ENCODE measurements at regions not wholly inside any gene's neighbourhood (a gene's known extent, or its start where the extent isn't known, plus 50 kb on each side); places are given as distances from the start of the nearest gene placed in this dataset.

- Histone ChIP-seq H4K20me1 (ENCODE audit: insufficient read depth, poor library complexity, severe bottlenecking) (no peaks in the 10 kb centered on the region), H3K4me1 (ENCODE audit: insufficient read depth) (no peaks in the 10 kb centered on the region), H3K27me3 (peaks cover 3% of the 10 kb centered on the region), H3K9me2 (replicated peaks; ENCODE audit: insufficient read depth) (no peaks in the 10 kb centered on the region), H3K4me3 (no peak overlapping the region), H3K27ac (no peak overlapping the region), H3K79me2 (no peaks in the 10 kb centered on the region), H2AFZ (no peak overlapping the region), H3K4me2 (no peak overlapping the region), H3K9me3 (ENCODE audit: low read depth) (no peaks in the 10 kb centered on the region), H3K36me3 (replicated peaks; ENCODE audit: insufficient read depth, low read depth) (no peaks in the 10 kb centered on the region)
- TF ChIP-seq CTCF (IDR thresholded peaks at IDR 0.05; ENCODE audit: poor library complexity) (no peak), EZH2 (IDR thresholded peaks at IDR 0.05; ENCODE audit: borderline replicate concordance) (no peak), EZH2phosphoT487 (IDR thresholded peaks at IDR 0.05; ENCODE audit: low read depth, severe bottlenecking, unreplicated experiment) (no peak)
- WGBS (ENCODE audit: low lambda C conversion rate, missing lambda C conversion rate): 96% methylated on average over 3 of the region's 3 CpGs
- DNase-seq (ENCODE audit: low spot score): no peak
These were observed 91.2 kb downstream of the AIPL1 start for GRCh38 chr17:6343736-6344135.

- no peak for DNase-seq (ENCODE audit: low spot score)
- no peak overlapping the region for H3K4me3 ChIP-seq
These were observed 91.7 kb downstream of the AIPL1 start for GRCh38 chr17:6343191-6343590.

GRCh38 chr17:6340708-6341107, 94.2 kb downstream of the AIPL1 start:
- Histone ChIP-seq H3K27me3 (peaks cover 14% of the 10 kb centered on the region), H3K9me2 (replicated peaks; ENCODE audit: insufficient read depth) (no peaks in the 10 kb centered on the region), H4K20me1 (ENCODE audit: insufficient read depth, poor library complexity, severe bottlenecking) (no peaks in the 10 kb centered on the region), H3K36me3 (replicated peaks; ENCODE audit: insufficient read depth, low read depth) (no peaks in the 10 kb centered on the region), H3K4me1 (ENCODE audit: insufficient read depth) (no peaks in the 10 kb centered on the region), H3K4me3 (no peak overlapping the region), H3K4me2 (no peak overlapping the region), H3K9me3 (ENCODE audit: low read depth) (no peaks in the 10 kb centered on the region), H3K79me2 (no peaks in the 10 kb centered on the region), H3K27ac (no peak overlapping the region), H2AFZ (no peak overlapping the region)
- DNase-seq (ENCODE audit: low spot score): no peak
- TF ChIP-seq EZH2 (IDR thresholded peaks at IDR 0.05; ENCODE audit: borderline replicate concordance) (no peak), EZH2phosphoT487 (IDR thresholded peaks at IDR 0.05; ENCODE audit: low read depth, severe bottlenecking, unreplicated experiment) (no peak), CTCF (IDR thresholded peaks at IDR 0.05; ENCODE audit: poor library complexity) (no peak)
- WGBS (ENCODE audit: low lambda C conversion rate, missing lambda C conversion rate): 90% methylated on average over 7 of the region's 7 CpGs

More at GRCh38 chr17:6343191-6343590, 91.7 kb downstream of the AIPL1 start:
- Histone ChIP-seq H3K9me2 (replicated peaks; ENCODE audit: insufficient read depth) (no peaks in the 10 kb centered on the region), H3K27ac (no peak overlapping the region), H4K20me1 (ENCODE audit: insufficient read depth, poor library complexity, severe bottlenecking) (no peaks in the 10 kb centered on the region), H2AFZ (no peak overlapping the region), H3K4me2 (no peak overlapping the region), H3K9me3 (ENCODE audit: low read depth) (no peaks in the 10 kb centered on the region), H3K79me2 (no peaks in the 10 kb centered on the region), H3K27me3 (peaks cover 3% of the 10 kb centered on the region), H3K4me1 (ENCODE audit: insufficient read depth) (no peaks in the 10 kb centered on the region), H3K36me3 (replicated peaks; ENCODE audit: insufficient read depth, low read depth) (no peaks in the 10 kb centered on the region)
- TF ChIP-seq EZH2 (IDR thresholded peaks at IDR 0.05; ENCODE audit: borderline replicate concordance) (no peak), EZH2phosphoT487 (IDR thresholded peaks at IDR 0.05; ENCODE audit: low read depth, severe bottlenecking, unreplicated experiment) (no peak), CTCF (IDR thresholded peaks at IDR 0.05; ENCODE audit: poor library complexity) (no peak)
- 87% methylated on average over 5 of the region's 5 CpGs for WGBS (ENCODE audit: low lambda C conversion rate, missing lambda C conversion rate)

- WGBS (ENCODE audit: low lambda C conversion rate, missing lambda C conversion rate): 86% methylated on average over 5 of the region's 5 CpGs
- H3K4me1 ChIP-seq (ENCODE audit: insufficient read depth): no peaks in the 10 kb centered on the region
- TF ChIP-seq EZH2phosphoT487 (IDR thresholded peaks at IDR 0.05; ENCODE audit: low read depth, severe bottlenecking, unreplicated experiment): no peak
- no peak for TF ChIP-seq CTCF (IDR thresholded peaks at IDR 0.05; ENCODE audit: poor library complexity)
- TF ChIP-seq EZH2 (IDR thresholded peaks at IDR 0.05; ENCODE audit: borderline replicate concordance): no peak
- H3K36me3 ChIP-seq (replicated peaks; ENCODE audit: insufficient read depth, low read depth): no peaks in the 10 kb centered on the region
- H3K27ac ChIP-seq: no peak overlapping the region
- H3K79me2 ChIP-seq: no peaks in the 10 kb centered on the region
- no peak overlapping the region for H2AFZ ChIP-seq
- H3K27me3 ChIP-seq: peaks cover 10% of the 10 kb centered on the region
- H4K20me1 ChIP-seq (ENCODE audit: insufficient read depth, poor library complexity, severe bottlenecking): no peaks in the 10 kb centered on the region
- DNase-seq (ENCODE audit: low spot score): no peak
- H3K4me3 ChIP-seq: no peak overlapping the region
- H3K9me2 ChIP-seq (replicated peaks; ENCODE audit: insufficient read depth): no peaks in the 10 kb centered on the region
- no peaks in the 10 kb centered on the region for H3K9me3 ChIP-seq (ENCODE audit: low read depth)
- no peak overlapping the region for H3K4me2 ChIP-seq
These were observed 100.5 kb downstream of the AIPL1 start for GRCh38 chr17:6334386-6334785.
